Naive B cell (primary cell): ENCODE measurements at regions not wholly inside any gene's neighbourhood (a gene's known extent, or its start where the extent isn't known, plus 50 kb on each side); places are given as distances from the start of the nearest gene placed in this dataset.

Experiments
- ATAC-seq, 2 donors: fragments of 150-1000 bp; cut with Tn5 transposase; 2 replicates each; pipeline ENCODE4 v1.10.0; 2021; ENCODE audit warnings: low read depth in 2 of 2, mild to moderate bottlenecking in 2 of 2, moderate library complexity in 2 of 2
- DNase-seq: peaks from one replicate; pipeline ENCODE4 v3.0.0; 2022
- H3K27ac Mint-ChIP-seq, 6 donors: one replicate each; pipeline ENCODE4 v1.8.0; 2020 to 2022; ENCODE audit warnings: mild to moderate bottlenecking in 6 of 6, mixed read lengths in 6 of 6, moderate library complexity in 5 of 6, inconsistent platforms in 2 of 6
- H3K27me3 Mint-ChIP-seq, 3 donors: one replicate each; pipeline ENCODE4 v1.8.0; 2021 to 2022; ENCODE audit warnings: mixed read lengths in 3 of 3, mild to moderate bottlenecking in 1 of 3
- H3K36me3 Mint-ChIP-seq, 2 donors: one replicate each; pipeline ENCODE4 v1.8.0; 2020 to 2022; ENCODE audit warnings: mixed read lengths in 2 of 2, inconsistent platforms in 1 of 2, mild to moderate bottlenecking in 1 of 2
- H3K4me1 Mint-ChIP-seq, 3 donors: one replicate each; pipeline ENCODE4 v1.8.0; 2020 to 2022; ENCODE audit warnings: mixed read lengths in 3 of 3, inconsistent platforms in 1 of 3, mild to moderate bottlenecking in 1 of 3, moderate library complexity in 1 of 3
- H3K4me3 Mint-ChIP-seq, 8 donors: one replicate each; pipeline ENCODE4 v1.8.0; 2020 to 2022; ENCODE audit warnings: mild to moderate bottlenecking in 8 of 8, mixed read lengths in 8 of 8, moderate library complexity in 8 of 8, inconsistent platforms in 2 of 8
- H3K9me3 Mint-ChIP-seq, 7 donors: one replicate each; pipeline ENCODE4 v1.8.0; 2020 to 2022; ENCODE audit warnings: mixed read lengths in 7 of 7, mild to moderate bottlenecking in 5 of 7, inconsistent platforms in 2 of 7, moderate library complexity in 1 of 7

DNA sequence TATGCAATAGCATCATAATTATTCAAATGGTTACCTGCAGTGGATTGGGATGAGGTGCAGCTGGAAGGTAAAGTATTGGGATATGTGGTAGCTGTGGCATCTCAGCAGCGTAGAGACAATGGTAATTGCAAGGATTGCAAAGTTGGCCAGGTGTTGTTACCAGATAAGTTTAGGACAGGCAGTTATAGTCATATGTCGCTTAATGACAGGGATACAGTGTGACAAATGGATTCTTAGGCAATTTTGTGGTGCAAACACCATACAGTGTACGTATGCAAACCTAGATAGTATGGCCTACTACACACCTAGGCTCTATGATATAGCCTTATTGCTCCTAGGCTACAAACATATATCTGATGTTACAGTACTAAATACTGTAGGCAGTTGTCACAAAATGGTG, 163.5 kb upstream of the LYZL2 start:
- no peak overlapping the region for H3K4me3 Mint-ChIP-seq
- H3K9me3 Mint-ChIP-seq: peaks cover 0 to 2% (median 0%) of the 10 kb centered on the region in 7 donors
- H3K27me3 Mint-ChIP-seq: peaks cover 0 to 8% (median 0%) of the 10 kb centered on the region in 3 donors
- peak overlapping the region in 1 of 6 donors; percentile 78 for H3K27ac Mint-ChIP-seq
- ATAC-seq (no peak), DNase-seq (no peak)
- H3K36me3 Mint-ChIP-seq: peaks cover 0 to 7% of the 10 kb centered on the region in 2 donors
- H3K4me1 Mint-ChIP-seq: peaks cover 17 to 21% (median 18%) of the 10 kb centered on the region in 3 donors

- DNase-seq (no peak), ATAC-seq (no peak)
- Mint-ChIP-seq H3K27ac (peak overlapping the region in 4 of 6 donors; percentile 27 to 92 (median 60)), H3K27me3 (peaks cover 0 to 8% (median 0%) of the 10 kb centered on the region in 3 donors), H3K4me3 (peak overlapping the region in 6 of 8 donors; percentile 4 to 76 (median 43)), H3K36me3 (peaks cover 0 to 7% of the 10 kb centered on the region in 2 donors), H3K9me3 (peaks cover 0 to 2% (median 0%) of the 10 kb centered on the region in 7 donors), H3K4me1 (peaks cover 17 to 21% (median 18%) of the 10 kb centered on the region in 3 donors)
These were observed 162.5 kb upstream of the LYZL2 start for GRCh38 chr10:30792025-30792424.

DNA sequence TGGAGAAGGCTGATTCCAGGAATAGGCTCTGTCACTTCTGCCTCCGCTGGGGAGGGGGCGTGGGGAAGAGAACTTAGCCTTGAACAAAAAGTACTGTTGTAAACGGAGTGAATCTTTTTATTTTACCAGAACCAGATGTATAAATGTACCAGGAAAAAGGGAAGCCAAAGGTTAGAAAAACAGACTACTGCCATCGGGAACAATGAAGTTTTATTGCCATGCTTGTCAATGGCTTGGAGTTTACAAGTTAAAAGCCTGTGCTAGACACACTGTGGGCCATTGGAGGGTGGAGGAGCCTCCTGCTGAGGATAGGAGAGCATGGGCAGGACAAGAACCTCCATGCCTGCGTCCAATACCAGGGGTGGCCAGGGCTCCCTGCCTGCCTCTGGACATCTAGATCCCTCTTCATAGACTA, 161.7 kb upstream of the LYZL2 start:
- H3K4me3 Mint-ChIP-seq: peak overlapping the region in 2 of 8 donors; percentile 65 to 71
- DNase-seq: no peak
- H3K4me1 Mint-ChIP-seq: peaks cover 17 to 21% (median 18%) of the 10 kb centered on the region in 3 donors
- H3K9me3 Mint-ChIP-seq: peaks cover 0 to 2% (median 0%) of the 10 kb centered on the region in 7 donors
- H3K27ac Mint-ChIP-seq: peak overlapping the region in 1 of 6 donors; percentile 29
- peaks cover 0 to 7% of the 10 kb centered on the region in 2 donors for H3K36me3 Mint-ChIP-seq
- no peak for ATAC-seq
- H3K27me3 Mint-ChIP-seq: peaks cover 0 to 8% (median 0%) of the 10 kb centered on the region in 3 donors

DNA sequence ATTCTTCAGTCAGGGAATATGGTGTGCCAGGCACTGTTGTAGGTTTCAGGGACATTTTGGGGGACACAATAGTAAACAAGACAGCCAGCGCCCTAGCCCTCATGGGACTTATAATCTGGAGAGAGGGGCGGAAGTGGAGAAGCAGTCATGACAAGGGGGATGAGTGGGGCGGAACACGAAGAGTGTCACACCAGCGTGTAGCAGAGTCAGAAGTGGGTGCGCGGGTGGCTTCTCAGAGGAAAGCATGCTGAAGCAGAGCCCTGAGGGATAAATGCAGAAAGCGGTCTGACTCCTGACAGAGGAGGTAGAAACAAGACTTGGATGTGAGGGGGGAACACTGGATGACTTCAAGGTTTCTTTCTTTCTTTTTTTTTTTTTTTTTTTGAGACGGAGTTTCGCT, 160.3 kb upstream of the LYZL2 start:
- peaks cover 0 to 8% (median 4%) of the 10 kb centered on the region in 3 donors for H3K27me3 Mint-ChIP-seq
- peaks cover 0 to 2% (median 0%) of the 10 kb centered on the region in 7 donors for H3K9me3 Mint-ChIP-seq
- H3K4me3 Mint-ChIP-seq: no peak overlapping the region
- H3K4me1 Mint-ChIP-seq: peaks cover 18 to 25% (median 19%) of the 10 kb centered on the region in 3 donors
- DNase-seq (no peak), ATAC-seq (no peak)
- peak overlapping the region in 2 of 6 donors; percentile 65 to 73 for H3K27ac Mint-ChIP-seq
- H3K36me3 Mint-ChIP-seq: peaks cover 0 to 7% of the 10 kb centered on the region in 2 donors

- DNase-seq: no peak
- ATAC-seq: no peak
- Mint-ChIP-seq H3K27me3 (peaks cover 4 to 8% (median 5%) of the 10 kb centered on the region in 3 donors), H3K4me3 (peak overlapping the region in 1 of 8 donors; percentile 11), H3K36me3 (peaks cover 0 to 7% of the 10 kb centered on the region in 2 donors), H3K27ac (peak overlapping the region in 2 of 6 donors; percentile 40 to 43), H3K4me1 (peaks cover 28 to 30% (median 30%) of the 10 kb centered on the region in 3 donors), H3K9me3 (peaks cover 0 to 2% (median 0%) of the 10 kb centered on the region in 7 donors)
These were observed 158.8 kb upstream of the LYZL2 start for GRCh38 chr10:30788307-30788706.

GRCh38 chr10:30786906-30787305, 157.4 kb upstream of the LYZL2 start:
- Mint-ChIP-seq H3K9me3 (peaks cover 0 to 2% (median 0%) of the 10 kb centered on the region in 7 donors), H3K36me3 (peaks cover 0 to 7% of the 10 kb centered on the region in 2 donors), H3K4me3 (no peak overlapping the region), H3K4me1 (peaks cover 22 to 25% (median 22%) of the 10 kb centered on the region in 3 donors), H3K27ac (no peak overlapping the region), H3K27me3 (peaks cover 4 to 19% (median 18%) of the 10 kb centered on the region in 3 donors)
- no peak for ATAC-seq
- DNase-seq: no peak

- peak overlapping the region in 1 of 6 donors; percentile 82 for H3K27ac Mint-ChIP-seq
These were observed 156.6 kb upstream of the LYZL2 start for GRCh38 chr10:30786131-30786530.

GRCh38 chr10:30784897-30785605, 155.5 kb upstream of the LYZL2 start:
- Mint-ChIP-seq H3K36me3 (peaks cover 0 to 7% of the 10 kb centered on the region in 2 donors), H3K27ac (no peak overlapping the region), H3K4me1 (peaks cover 10 to 19% (median 14%) of the 10 kb centered on the region in 3 donors), H3K4me3 (peak overlapping the region; percentile 70 to 95 (median 86)), H3K9me3 (peaks cover 0 to 2% (median 0%) of the 10 kb centered on the region in 7 donors), H3K27me3 (peaks cover 4 to 20% (median 18%) of the 10 kb centered on the region in 3 donors)
- DNase-seq (peak; percentile 14), ATAC-seq (peak; percentile 35 to 40)

More at GRCh38 chr10:30786131-30786530, 156.6 kb upstream of the LYZL2 start:
- peak overlapping the region; percentile 70 to 95 (median 80) for H3K4me3 Mint-ChIP-seq
- H3K36me3 Mint-ChIP-seq: peaks cover 0 to 7% of the 10 kb centered on the region in 2 donors
- H3K9me3 Mint-ChIP-seq: peaks cover 0 to 2% (median 0%) of the 10 kb centered on the region in 7 donors
- DNase-seq: no peak
- H3K4me1 Mint-ChIP-seq: peaks cover 14 to 19% (median 16%) of the 10 kb centered on the region in 3 donors
- H3K27me3 Mint-ChIP-seq: peaks cover 4 to 19% (median 18%) of the 10 kb centered on the region in 3 donors
- no peak for ATAC-seq

GRCh38 chr10:30784524-30784896, 155.0 kb upstream of the LYZL2 start:
- Mint-ChIP-seq H3K9me3 (no peaks in the 10 kb centered on the region), H3K27ac (no peak overlapping the region), H3K4me1 (peaks cover 10 to 14% (median 10%) of the 10 kb centered on the region in 3 donors), H3K4me3 (peak overlapping the region; percentile 70 to 95 (median 85)), H3K27me3 (peaks cover 4 to 20% (median 18%) of the 10 kb centered on the region in 3 donors), H3K36me3 (peaks cover 0 to 2% of the 10 kb centered on the region in 2 donors)
- ATAC-seq (peak; percentile 15 to 27), DNase-seq (no peak)

- H3K4me3 Mint-ChIP-seq: peak overlapping the region; percentile 70 to 95 (median 85)
- peak overlapping the region in 1 of 6 donors; percentile 13 for H3K27ac Mint-ChIP-seq
These were observed 154.5 kb upstream of the LYZL2 start for GRCh38 chr10:30783939-30784501.

DNA sequence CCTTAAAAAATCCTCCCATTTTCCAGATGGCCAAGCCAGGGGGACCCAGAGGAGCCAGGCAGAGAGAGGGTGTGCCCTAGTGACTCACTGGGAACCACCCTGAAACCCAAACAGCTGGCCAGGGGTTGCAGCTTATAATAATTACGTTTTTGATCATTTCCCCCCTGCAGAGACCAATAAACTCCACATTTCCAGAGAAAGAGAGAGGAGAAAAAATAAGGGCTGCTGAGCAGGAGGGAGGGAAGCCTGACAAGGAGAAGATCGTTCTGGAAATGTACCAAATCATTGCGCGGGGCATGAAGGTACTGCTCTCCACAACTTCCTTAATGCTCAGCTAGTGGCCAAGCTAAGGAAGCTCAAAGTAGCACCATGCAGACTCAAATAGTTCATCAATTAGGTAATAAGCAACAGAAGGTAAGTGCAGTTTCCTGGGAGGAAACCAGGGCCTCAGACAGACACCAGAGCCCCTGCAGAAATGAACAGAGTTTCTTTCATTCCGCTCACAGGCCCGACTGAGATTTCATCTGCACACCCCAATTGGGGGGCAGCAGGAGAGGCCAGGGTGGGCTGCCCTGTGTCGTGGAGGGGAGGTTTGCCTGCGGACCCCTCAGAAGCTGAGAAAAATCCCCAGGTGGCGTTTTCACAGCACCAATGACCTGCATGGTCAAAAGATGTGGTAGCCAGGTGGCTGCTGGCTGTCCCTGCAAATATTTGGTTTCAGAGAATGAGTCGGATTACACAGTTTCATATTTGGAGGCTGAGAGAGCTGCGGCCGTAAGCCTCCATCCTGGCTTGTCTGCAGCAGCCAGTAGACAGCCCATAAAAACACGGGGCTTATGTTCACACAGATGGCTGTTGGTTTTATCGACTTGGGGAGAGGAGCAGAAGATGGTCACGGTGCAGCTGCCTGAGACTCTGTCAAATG, 153.2 kb upstream of the LYZL2 start:
- Mint-ChIP-seq H3K27me3 (peaks cover 13 to 32% (median 30%) of the 10 kb centered on the region in 3 donors), H3K9me3 (no peaks in the 10 kb centered on the region), H3K4me3 (peak overlapping the region in 6 of 8 donors; percentile 29 to 90 (median 78)), H3K4me1 (peaks cover 10 to 13% (median 10%) of the 10 kb centered on the region in 3 donors), H3K27ac (no peak overlapping the region), H3K36me3 (no peaks in the 10 kb centered on the region)
- DNase-seq (no peak), ATAC-seq (no peak)

More at GRCh38 chr10:30783939-30784501, 154.5 kb upstream of the LYZL2 start:
- no peaks in the 10 kb centered on the region for H3K36me3 Mint-ChIP-seq
- H3K4me1 Mint-ChIP-seq: peaks cover 10 to 13% (median 10%) of the 10 kb centered on the region in 3 donors
- H3K9me3 Mint-ChIP-seq: no peaks in the 10 kb centered on the region
- peak; percentile 85 to 88 for ATAC-seq
- DNase-seq: peak; percentile 71
- peaks cover 8 to 22% (median 21%) of the 10 kb centered on the region in 3 donors for H3K27me3 Mint-ChIP-seq

- ATAC-seq (no peak), DNase-seq (no peak)
- H3K4me3 Mint-ChIP-seq: no peak overlapping the region
- no peaks in the 10 kb centered on the region for H3K36me3 Mint-ChIP-seq
- H3K4me1 Mint-ChIP-seq: peaks cover 10 to 13% (median 10%) of the 10 kb centered on the region in 3 donors
- peaks cover 13 to 32% (median 30%) of the 10 kb centered on the region in 3 donors for H3K27me3 Mint-ChIP-seq
- H3K9me3 Mint-ChIP-seq: no peaks in the 10 kb centered on the region
- H3K27ac Mint-ChIP-seq: no peak overlapping the region
These were observed 152.6 kb upstream of the LYZL2 start for GRCh38 chr10:30782157-30782536.
